Activated CD4-positive, alpha-beta T cell treated with anti-CD3 and anti-CD28 coated beads, Interleukin-10, Interleukin-2, amounts not matched to agents 100 ng/mL and 50 ng/mL, durations not matched to agents 16 hours and 8 hours (primary cell): ENCODE measurements at regions not wholly inside any gene's neighbourhood (a gene's known extent, or its start where the extent isn't known, plus 50 kb on each side); places are given as distances from the start of the nearest gene placed in this dataset.

Experiments
- DNase-seq: peaks from one replicate; pipeline ENCODE4 v3.0.0-alpha.2; 2020

- no peak for DNase-seq
Measured at GRCh38 chr20:19078448-19079373, 133.7 kb upstream of the SLC24A3 start.

GRCh38 chr20:19079536-19080299, 132.7 kb upstream of the SLC24A3 start:
- no peak for DNase-seq

GRCh38 chr20:19081937-19082336, 130.5 kb upstream of the SLC24A3 start:
- no peak for DNase-seq

GRCh38 chr20:19083136-19083621, 129.3 kb upstream of the SLC24A3 start:
- no peak for DNase-seq

GRCh38 chr20:19090332-19090731, 122.1 kb upstream of the SLC24A3 start:
- DNase-seq: no peak

GRCh38 chr20:19094959-19095541, 117.4 kb upstream of the SLC24A3 start:
- DNase-seq: no peak

- no peak for DNase-seq
Measured at GRCh38 chr20:19095762-19096161, 116.7 kb upstream of the SLC24A3 start.

- no peak for DNase-seq
Measured at GRCh38 chr20:19096843-19097242, 115.6 kb upstream of the SLC24A3 start.

- DNase-seq: no peak
Measured at GRCh38 chr20:19098117-19098516, 114.3 kb upstream of the SLC24A3 start.

- DNase-seq: no peak
Measured at GRCh38 chr20:19098806-19099578, 113.5 kb upstream of the SLC24A3 start.

- no peak for DNase-seq
Measured at GRCh38 chr20:19099596-19100545, 112.6 kb upstream of the SLC24A3 start.

GRCh38 chr20:19100975-19101374, 111.5 kb upstream of the SLC24A3 start:
- no peak for DNase-seq

- DNase-seq: no peak
Measured at GRCh38 chr20:19104186-19104585, 108.3 kb upstream of the SLC24A3 start.

- DNase-seq: no peak
Measured at GRCh38 chr20:19108155-19108554, 104.3 kb upstream of the SLC24A3 start.

GRCh38 chr20:19110285-19110684, 102.2 kb upstream of the SLC24A3 start:
- no peak for DNase-seq

- DNase-seq: no peak
Measured at GRCh38 chr20:19110881-19111460, 101.5 kb upstream of the SLC24A3 start.

GRCh38 chr20:19112828-19113227, 99.6 kb upstream of the SLC24A3 start:
- no peak for DNase-seq

GRCh38 chr20:19113343-19113930, 99.0 kb upstream of the SLC24A3 start:
- no peak for DNase-seq

GRCh38 chr20:19114410-19114809, 98.0 kb upstream of the SLC24A3 start:
- no peak for DNase-seq

GRCh38 chr20:19115581-19115980, 96.9 kb upstream of the SLC24A3 start:
- no peak for DNase-seq

- no peak for DNase-seq
Measured at GRCh38 chr20:19120011-19120410, 92.4 kb upstream of the SLC24A3 start.
